ENCODE measurements at regions not wholly inside any gene's neighbourhood (a gene's known extent, or its start where the extent isn't known, plus 50 kb on each side); places are given as distances from the start of the nearest gene placed in this dataset.
A peak's percentile ranks its signal among the peaks of the same experiment; 100 is the strongest.

- TF ChIP-seq ELF3 (CRISPR knock-in tag; IDR thresholded peaks at IDR 0.05) (peak; percentile 80), ZNF430 (CRISPR knock-in tag; IDR thresholded peaks at IDR 0.05) (peak; percentile 47; the same call in 1 of the 2 replicates), MED1 (CRISPR knock-in tag; IDR thresholded peaks at IDR 0.05) (peak; percentile 31; the same call in 1 of the 2 replicates), ZMYM3 (CRISPR knock-in tag; IDR thresholded peaks at IDR 0.05) (peak; percentile 15; the same call in 1 of the 2 replicates), HDAC2 (CRISPR knock-in tag; IDR thresholded peaks at IDR 0.05) (peak; percentile 48; the same call in 1 of the 2 replicates), SALL2 (CRISPR knock-in tag; IDR thresholded peaks at IDR 0.05) (no peak), TBX2 (CRISPR knock-in tag; IDR thresholded peaks at IDR 0.05; ENCODE audit: borderline replicate concordance) (peak; percentile 23; the same call in 1 of the 2 replicates), NCOA2 (CRISPR knock-in tag; IDR thresholded peaks at IDR 0.05) (peak; percentile 66; the same call in 1 of the 2 replicates), SOX13 (IDR thresholded peaks at IDR 0.05) (no peak), SOX13 (CRISPR knock-in tag; conservative IDR thresholded peaks at IDR 0.05 in 1 of 2, IDR thresholded peaks at IDR 0.05 in 1 of 2) (peak in 1 of 2 experiments; percentile 92; a peak in 2 of 4 replicates), ZNF331 (CRISPR knock-in tag; IDR thresholded peaks at IDR 0.05) (no peak), AGO2 (optimal IDR thresholded peaks at IDR 0.05; ENCODE audit: low read depth, low read length) (no peak), ZNF670 (CRISPR knock-in tag; IDR thresholded peaks at IDR 0.05; ENCODE audit: borderline replicate concordance) (no peak), NFE2L2 (IDR thresholded peaks at IDR 0.05; ENCODE audit: low read length) (no peak), NR2F6 (IDR thresholded peaks at IDR 0.05) (no peak), NR2F6 (CRISPR knock-in tag; IDR thresholded peaks at IDR 0.05) (0 out of 2 replicates have a peak, but pooled peaks have one; percentile 11), ONECUT2 (CRISPR knock-in tag; IDR thresholded peaks at IDR 0.05) (0 out of 2 replicates have a peak, but pooled peaks have one; percentile 21), HMG20A (CRISPR knock-in tag; IDR thresholded peaks at IDR 0.05; ENCODE audit: borderline replicate concordance) (peak; percentile 27; the same call in 1 of the 2 replicates), SNAI1 (CRISPR knock-in tag; IDR thresholded peaks at IDR 0.05; ENCODE audit: borderline replicate concordance) (no peak), FOXA3 (CRISPR knock-in tag; IDR thresholded peaks at IDR 0.05) (peak; percentile 53), ZNF460 (CRISPR knock-in tag; IDR thresholded peaks at IDR 0.05; ENCODE audit: borderline replicate concordance) (no peak), SOX5 (CRISPR knock-in tag; IDR thresholded peaks at IDR 0.05; ENCODE audit: borderline replicate concordance) (peak; percentile 89), ZMAT3 (CRISPR knock-in tag; conservative IDR thresholded peaks at IDR 0.05) (no peak), ZKSCAN1 (IDR thresholded peaks at IDR 0.05; ENCODE audit: low read length) (no peak), IKZF5 (CRISPR knock-in tag; IDR thresholded peaks at IDR 0.05) (no peak), CREB1 (IDR thresholded peaks at IDR 0.05) (no peak), CREB1 (CRISPR knock-in tag; IDR thresholded peaks at IDR 0.05) (0 out of 2 replicates have a peak, but pooled peaks have one; percentile 17)
- TF ChIP-seq, protein P1, sequence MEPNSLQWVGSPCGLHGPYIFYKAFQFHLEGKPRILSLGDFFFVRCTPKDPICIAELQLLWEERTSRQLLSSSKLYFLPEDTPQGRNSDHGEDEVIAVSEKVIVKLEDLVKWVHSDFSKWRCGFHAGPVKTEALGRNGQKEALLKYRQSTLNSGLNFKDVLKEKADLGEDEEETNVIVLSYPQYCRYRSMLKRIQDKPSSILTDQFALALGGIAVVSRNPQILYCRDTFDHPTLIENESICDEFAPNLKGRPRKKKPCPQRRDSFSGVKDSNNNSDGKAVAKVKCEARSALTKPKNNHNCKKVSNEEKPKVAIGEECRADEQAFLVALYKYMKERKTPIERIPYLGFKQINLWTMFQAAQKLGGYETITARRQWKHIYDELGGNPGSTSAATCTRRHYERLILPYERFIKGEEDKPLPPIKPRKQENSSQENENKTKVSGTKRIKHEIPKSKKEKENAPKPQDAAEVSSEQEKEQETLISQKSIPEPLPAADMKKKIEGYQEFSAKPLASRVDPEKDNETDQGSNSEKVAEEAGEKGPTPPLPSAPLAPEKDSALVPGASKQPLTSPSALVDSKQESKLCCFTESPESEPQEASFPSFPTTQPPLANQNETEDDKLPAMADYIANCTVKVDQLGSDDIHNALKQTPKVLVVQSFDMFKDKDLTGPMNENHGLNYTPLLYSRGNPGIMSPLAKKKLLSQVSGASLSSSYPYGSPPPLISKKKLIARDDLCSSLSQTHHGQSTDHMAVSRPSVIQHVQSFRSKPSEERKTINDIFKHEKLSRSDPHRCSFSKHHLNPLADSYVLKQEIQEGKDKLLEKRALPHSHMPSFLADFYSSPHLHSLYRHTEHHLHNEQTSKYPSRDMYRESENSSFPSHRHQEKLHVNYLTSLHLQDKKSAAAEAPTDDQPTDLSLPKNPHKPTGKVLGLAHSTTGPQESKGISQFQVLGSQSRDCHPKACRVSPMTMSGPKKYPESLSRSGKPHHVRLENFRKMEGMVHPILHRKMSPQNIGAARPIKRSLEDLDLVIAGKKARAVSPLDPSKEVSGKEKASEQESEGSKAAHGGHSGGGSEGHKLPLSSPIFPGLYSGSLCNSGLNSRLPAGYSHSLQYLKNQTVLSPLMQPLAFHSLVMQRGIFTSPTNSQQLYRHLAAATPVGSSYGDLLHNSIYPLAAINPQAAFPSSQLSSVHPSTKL (CRISPR knock-in tag; IDR thresholded peaks at IDR 0.05) = peak; percentile 83
- TF ChIP-seq, protein P2, sequence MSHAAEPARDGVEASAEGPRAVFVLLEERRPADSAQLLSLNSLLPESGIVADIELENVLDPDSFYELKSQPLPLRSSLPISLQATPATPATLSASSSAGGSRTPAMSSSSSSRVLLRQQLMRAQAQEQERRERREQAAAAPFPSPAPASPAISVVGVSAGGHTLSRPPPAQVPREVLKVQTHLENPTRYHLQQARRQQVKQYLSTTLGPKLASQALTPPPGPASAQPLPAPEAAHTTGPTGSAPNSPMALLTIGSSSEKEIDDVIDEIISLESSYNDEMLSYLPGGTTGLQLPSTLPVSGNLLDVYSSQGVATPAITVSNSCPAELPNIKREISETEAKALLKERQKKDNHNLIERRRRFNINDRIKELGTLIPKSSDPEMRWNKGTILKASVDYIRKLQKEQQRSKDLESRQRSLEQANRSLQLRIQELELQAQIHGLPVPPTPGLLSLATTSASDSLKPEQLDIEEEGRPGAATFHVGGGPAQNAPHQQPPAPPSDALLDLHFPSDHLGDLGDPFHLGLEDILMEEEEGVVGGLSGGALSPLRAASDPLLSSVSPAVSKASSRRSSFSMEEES (CRISPR knock-in tag; IDR thresholded peaks at IDR 0.05) = no peak
These were observed 460.1 kb upstream of the GCFC2 start (continued) for GRCh38 chr2:76170856-76171255.
